Endothelial cell of umbilical vein (primary cell): ENCODE measurements at regions not wholly inside any gene's neighbourhood (a gene's known extent, or its start where the extent isn't known, plus 50 kb on each side); places are given as distances from the start of the nearest gene placed in this dataset.
A peak's percentile ranks its signal among the peaks of the same experiment; 100 is the strongest.

Experiments
- BruUV-seq: library from RNA; stranded (reverse); fragments of 400-500 nt; replicated peaks from 2 replicates; lab custom pipeline; 2021; lab: Mats Ljungman, UMichigan
- CTCF ChIA-PET: fragments of 300-600, 350-600 bp; sonication (Branson Sonifier 250); formaldehyde crosslinking; loops from one replicate; lab custom pipeline; 2021; ENCODE audit warnings: antibody characterized with exemption, inconsistent platforms; lab: Charles Lee
- POLR2A ChIA-PET: fragments of 300-600, 350-600 bp; sonication (Branson Sonifier 250); formaldehyde crosslinking; loops from one replicate; lab custom pipeline; 2021; ENCODE audit warnings: antibody characterized with exemption, inconsistent platforms; lab: Charles Lee
- DNase-seq: peaks from one replicate; pipeline ENCODE4 v3.0.0-alpha.2; 2011; ENCODE audit warnings: low read depth, low spot score
- FAIRE-seq: peaks from 2 replicates; lab custom pipeline; 2011; peaks lifted over from hg19 to GRCh38; lab: Jason Lieb, UNC
- H2AFZ ChIP-seq: 2 replicates; pipeline ENCODE4 v1.6.0; 2012; ENCODE audit warnings: low read depth, low read length, control low read depth, inconsistent platforms
- H3K27ac ChIP-seq: 2 replicates; pipeline ENCODE4 v1.5.1; 2011; ENCODE audit warnings: low read depth, mild to moderate bottlenecking, control low read depth, low read length, moderate library complexity; ENCODE audit not compliant: insufficient read depth
- H3K27me3 ChIP-seq, 2 experiments: 2 replicates each; pipeline versions ENCODE4 v1.6.0 to v1.6.1; 2011; ENCODE audit warnings: low read length in 2 of 2, mixed read lengths in 1 of 2; ENCODE audit not compliant: control insufficient read depth in 2 of 2, insufficient read depth in 2 of 2
- H3K36me3 ChIP-seq, 2 experiments: 2 replicates in 1 of 2; 3 replicates in 1 of 2; pipeline ENCODE4 v1.5.1; 2011; ENCODE audit warnings: low read length in 2 of 2, mild to moderate bottlenecking in 1 of 2, moderate library complexity in 1 of 2; ENCODE audit not compliant: control insufficient read depth in 2 of 2, insufficient read depth in 2 of 2; ENCODE audit errors: extremely low read depth in 1 of 2
- H3K4me1 ChIP-seq: 3 replicates; pipeline ENCODE4 v1.5.1; 2011; ENCODE audit warnings: mild to moderate bottlenecking, low read length; ENCODE audit not compliant: control insufficient read depth, insufficient read depth; ENCODE audit errors: extremely low read depth
- H3K4me2 ChIP-seq: 2 replicates; pipeline ENCODE4 v1.6.1; 2011; ENCODE audit warnings: low read length, control low read depth, mixed read lengths; ENCODE audit not compliant: insufficient read depth
- H3K4me3 ChIP-seq, 3 experiments: fragments of 200-600 bp in 1 of 3; sonication (generic), shearing (Covaris generic) in 1 of 3; replicated peaks in 1 of 3; 2 replicates each; pipeline ENCODE4 v1.5.1; 2011 to 2016; ENCODE audit warnings: control low read depth in 3 of 3, low read length in 3 of 3, mild to moderate bottlenecking in 2 of 3, inconsistent platforms in 1 of 3, low read depth in 1 of 3, moderate library complexity in 1 of 3; ENCODE audit not compliant: insufficient read depth in 1 of 3
- H3K79me2 ChIP-seq: 2 replicates; pipeline ENCODE4 v1.6.0; 2012; ENCODE audit warnings: low read length, inconsistent platforms; ENCODE audit not compliant: control insufficient read depth, insufficient read depth
- H3K9ac ChIP-seq: replicated peaks from 2 replicates; pipeline ENCODE3; 2011; ENCODE audit warnings: low read length, control low read depth; ENCODE audit not compliant: insufficient read depth; ENCODE audit errors: extremely low read depth
- H3K9me1 ChIP-seq: replicated peaks from 3 replicates; pipeline ENCODE4 v1.6.0; 2011; ENCODE audit warnings: mild to moderate bottlenecking, low read length; ENCODE audit not compliant: control insufficient read depth, insufficient read depth; ENCODE audit errors: extremely low read depth
- H3K9me3 ChIP-seq: replicated peaks from 2 replicates; pipeline ENCODE4 v1.5.1; 2012; ENCODE audit warnings: low read length, inconsistent platforms; ENCODE audit not compliant: control insufficient read depth, insufficient read depth
- H4K20me1 ChIP-seq: replicated peaks from 2 replicates; pipeline ENCODE3; 2011; ENCODE audit warnings: mild to moderate bottlenecking, low read length; ENCODE audit not compliant: control insufficient read depth, insufficient read depth; ENCODE audit errors: extremely low read depth
- CTCF ChIP-seq, 2 donors: IDR thresholded peaks; 1 replicate in 1 of 2; 2 replicates in 1 of 2; pipeline ENCODE4 v1.5.1; 2011; ENCODE audit warnings: low read length in 2 of 2, mild to moderate bottlenecking in 2 of 2, moderate library complexity in 2 of 2, control low read depth in 1 of 2, inconsistent platforms in 1 of 2, low read depth in 1 of 2; ENCODE audit not compliant: insufficient read depth in 1 of 2; ENCODE audit errors: extremely low read depth in 1 of 2
- EZH2 ChIP-seq: IDR thresholded peaks from 2 replicates; pipeline ENCODE4 v1.6.1; 2012; ENCODE audit warnings: borderline replicate concordance, low read depth, mild to moderate bottlenecking, moderate library complexity, low read length, inconsistent platforms; ENCODE audit not compliant: severe bottlenecking
- GATA2 ChIP-seq: IDR thresholded peaks from 2 replicates; pipeline ENCODE4 v1.7.0; 2011; ENCODE audit warnings: low read depth, mild to moderate bottlenecking, moderate library complexity, mixed read lengths, low read length; ENCODE audit not compliant: insufficient read length, insufficient read depth
- dilution Hi-C: fragments of 300-500 bp; cut with MboI; formaldehyde crosslinking; loops from one replicate; pipeline ENCODE4 v1.15.0; 2019; ENCODE audit warnings: low sequenced_read_pairs; ENCODE audit not compliant: extremely low pct_ligation_motif_present
- intact Hi-C: fragments of 100-400 bp; cut with micrococcal nuclease; formaldehyde crosslinking; loops from one replicate; pipeline ENCODE4 v1.10.0; 2022

- H3K27ac ChIP-seq, result no peak overlapping the region
- DNase-seq, result peak; percentile 8
- no TSS peak for BruUV-seq
- no peaks in the 10 kb centered on the region for H4K20me1 ChIP-seq
- ChIA-PET POLR2A (no interaction called here), CTCF (interaction anchor here (0.5 to 2.1 kb wide), 10 partner anchors 9 to 314 kb away, joined by 4 to 16 read pairs (median 5); no protein-coding TSS in a partner anchor)
- H2AFZ ChIP-seq, result no peak overlapping the region
- peak; percentile 18 for FAIRE-seq
- H3K9me3 ChIP-seq, result no peaks in the 10 kb centered on the region
- H3K9me1 ChIP-seq, result no peaks in the 10 kb centered on the region
- TF ChIP-seq GATA2 (no peak), CTCF (IDR thresholded peaks at IDR 0.05; ENCODE audit: extremely low read depth in 1 of 2, insufficient read depth in 1 of 2, low read depth in 1 of 2, low read length in 2 of 2) (peak; percentile 39 to 65), EZH2 (no peak)
- no peak overlapping the region for H3K9ac ChIP-seq
- no peaks in the 10 kb centered on the region for H3K79me2 ChIP-seq
- H3K4me2 ChIP-seq, result no peak overlapping the region
- dilution Hi-C loops, result no loop called here
- no peaks in the 10 kb centered on the region for H3K4me1 ChIP-seq
- H3K4me3 ChIP-seq, result no peak overlapping the region
- no peaks in the 10 kb centered on the region for H3K27me3 ChIP-seq
- H3K36me3 ChIP-seq, result no peaks in the 10 kb centered on the region
- intact Hi-C loops, result no loop called here
These were observed 184.8 kb upstream of the GSE1 start for GRCh38 chr16:85428168-85428898.
